ENCODE measurements at regions not wholly inside any gene's neighbourhood (a gene's known extent, or its start where the extent isn't known, plus 50 kb on each side); places are given as distances from the start of the nearest gene placed in this dataset.

DNA sequence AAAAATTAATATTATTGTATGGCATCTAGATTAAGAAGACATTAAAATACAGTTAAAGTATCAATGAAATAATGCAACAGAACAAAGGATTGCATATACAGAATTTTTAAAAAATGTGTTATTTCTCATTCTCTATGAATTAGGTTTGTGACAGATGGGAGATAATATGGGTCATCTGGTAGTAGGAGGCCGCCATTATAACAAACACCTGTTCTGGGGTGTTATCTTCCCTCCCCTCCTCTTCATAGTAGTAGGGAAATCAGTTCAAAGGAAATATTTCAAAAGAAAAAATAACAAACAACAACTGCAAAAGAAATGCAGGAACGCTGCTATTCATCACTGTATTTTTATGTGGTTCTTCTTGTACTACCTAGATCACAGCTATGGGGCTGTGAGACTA, 187.0 kb upstream of the ATP2B1 start:
- DNase-seq = no peak

GRCh38 chr12:89895101-89895500, 186.5 kb upstream of the ATP2B1 start:
- no peak for DNase-seq

- DNase-seq = no peak
These were observed 185.5 kb upstream of the ATP2B1 start for GRCh38 chr12:89893972-89894706.

DNA sequence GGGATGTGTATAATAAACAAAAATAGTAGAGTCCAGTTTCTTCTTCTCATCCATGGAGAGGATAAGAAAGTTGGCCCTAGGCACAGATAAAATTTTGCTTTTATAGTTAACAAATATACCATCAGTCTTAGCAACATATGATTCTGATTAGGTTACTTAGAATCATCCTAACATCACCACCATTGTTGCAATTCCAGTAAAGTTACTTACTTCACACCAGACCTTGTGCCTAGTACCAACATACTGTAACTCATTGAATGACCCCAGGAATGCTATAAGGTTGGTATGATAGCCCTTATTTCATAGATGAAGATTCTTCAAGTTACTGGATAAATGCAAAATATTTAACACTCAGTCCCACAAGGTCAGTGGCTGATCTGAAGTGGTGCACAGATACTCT, 183.8 kb upstream of the ATP2B1 start:
- DNase-seq = no peak

GRCh38 chr12:89891933-89892332, 183.3 kb upstream of the ATP2B1 start:
- no peak for DNase-seq

GRCh38 chr12:89890161-89890560, 181.5 kb upstream of the ATP2B1 start:
- DNase-seq = no peak

- no peak for DNase-seq
These were observed 180.4 kb upstream of the ATP2B1 start for GRCh38 chr12:89889062-89889461.

DNA sequence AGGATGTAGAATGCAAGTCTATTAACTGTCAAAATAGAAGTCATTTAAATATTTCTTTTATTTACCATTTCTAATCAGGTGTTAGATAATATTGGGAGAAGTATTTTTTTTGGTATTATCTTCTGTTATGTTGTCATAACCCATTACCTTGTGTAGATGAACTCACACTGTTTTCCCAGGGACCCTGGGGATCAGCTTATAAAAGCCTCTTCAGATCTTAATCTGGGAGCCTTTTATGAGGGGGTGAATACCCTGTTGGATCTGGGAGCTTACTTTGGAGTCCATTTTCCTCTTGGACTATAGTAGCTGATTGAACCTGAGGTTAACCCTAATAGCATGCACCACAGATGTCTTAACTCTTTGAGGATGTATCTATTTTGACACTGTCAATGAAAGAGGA, 176.3 kb upstream of the ATP2B1 start:
- no peak for DNase-seq

GRCh38 chr12:89884416-89884898, 175.8 kb upstream of the ATP2B1 start:
- no peak for DNase-seq

- no peak for DNase-seq
These were observed 175.2 kb upstream of the ATP2B1 start for GRCh38 chr12:89883630-89884389.

DNA sequence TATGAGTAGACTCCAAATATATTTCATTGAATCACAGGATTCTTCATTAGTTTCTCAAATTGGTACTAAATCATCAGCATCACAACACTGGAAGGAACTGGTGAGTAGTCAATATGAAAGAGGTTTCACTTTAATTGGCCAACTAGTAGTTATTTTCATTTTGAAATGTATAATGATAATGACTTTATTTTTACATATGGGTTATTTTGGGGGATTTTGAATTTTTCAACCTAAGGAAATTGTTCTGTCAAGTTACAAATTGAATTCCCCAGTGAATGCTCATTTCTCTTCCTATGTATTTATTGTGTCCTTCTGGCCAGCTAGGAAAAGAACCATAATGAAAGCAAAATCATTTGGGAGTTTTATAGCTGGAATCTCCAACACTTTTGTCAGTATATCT, 174.2 kb upstream of the ATP2B1 start:
- no peak for DNase-seq

GRCh38 chr12:89882050-89882449, 173.4 kb upstream of the ATP2B1 start:
- no peak for DNase-seq

GRCh38 chr12:89880690-89881350, 172.2 kb upstream of the ATP2B1 start:
- DNase-seq = no peak

- DNase-seq = no peak
These were observed 171.1 kb upstream of the ATP2B1 start for GRCh38 chr12:89879766-89880165.

- no peak for DNase-seq
These were observed 170.3 kb upstream of the ATP2B1 start for GRCh38 chr12:89878950-89879349.

DNA sequence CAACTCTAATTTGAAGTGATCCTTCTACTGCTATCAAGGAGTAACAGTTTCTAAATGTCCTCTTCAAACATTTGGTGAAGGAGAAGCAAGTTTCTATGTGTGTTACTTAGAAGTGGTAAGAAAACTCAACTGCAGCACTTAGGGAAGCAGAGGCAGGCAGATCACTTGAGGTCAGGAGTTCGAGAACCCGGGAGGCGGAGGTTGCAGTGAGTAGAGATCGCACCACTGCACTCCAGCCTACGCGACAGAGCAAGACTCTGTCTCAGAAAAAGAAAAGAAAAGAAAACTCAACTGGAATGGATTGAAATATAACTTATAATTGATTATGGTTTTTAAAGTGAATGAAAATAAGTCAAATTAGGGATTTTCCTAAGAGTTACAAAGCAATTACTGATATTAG, 169.7 kb upstream of the ATP2B1 start:
- DNase-seq = no peak

DNA sequence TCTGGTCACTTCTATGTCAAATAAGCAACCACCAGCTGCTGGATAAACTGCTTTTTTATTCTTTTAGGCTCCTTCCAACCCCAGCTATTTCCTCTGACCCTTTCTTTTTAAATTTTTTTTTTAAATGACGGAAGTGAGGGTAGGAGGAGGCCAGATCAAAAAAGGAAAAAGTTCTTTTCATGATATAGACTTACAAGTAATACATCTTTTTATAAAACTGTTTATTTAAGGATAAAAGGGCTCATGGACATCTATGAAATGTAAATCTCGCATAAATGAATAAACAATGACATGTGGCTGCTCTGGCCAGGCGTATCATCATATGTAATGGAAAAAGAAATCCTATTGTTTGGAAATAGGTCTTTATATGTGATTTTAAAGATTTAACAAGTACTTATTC, 169.0 kb upstream of the ATP2B1 start:
- no peak for DNase-seq

DNA sequence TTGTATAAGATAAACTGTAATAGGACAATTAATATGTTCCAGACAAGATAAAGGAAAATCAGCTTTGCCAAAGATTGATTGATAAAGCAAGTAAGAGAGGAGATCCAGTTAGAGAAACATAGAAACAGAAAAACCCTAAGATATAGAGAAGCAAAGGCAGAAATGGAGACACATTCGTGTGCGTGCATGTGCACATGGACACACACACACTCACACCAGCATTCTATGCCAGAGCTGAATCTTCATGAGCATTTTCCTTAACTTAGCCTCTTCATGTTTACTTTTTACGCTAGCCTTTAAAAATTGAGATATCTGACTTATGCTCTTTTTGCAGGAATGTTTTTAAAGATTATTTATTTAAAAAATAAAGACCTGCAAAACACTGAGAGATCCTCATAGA, 168.5 kb upstream of the ATP2B1 start:
- DNase-seq = no peak

- no peak for DNase-seq
These were observed 167.2 kb upstream of the ATP2B1 start for GRCh38 chr12:89875809-89876208.

DNA sequence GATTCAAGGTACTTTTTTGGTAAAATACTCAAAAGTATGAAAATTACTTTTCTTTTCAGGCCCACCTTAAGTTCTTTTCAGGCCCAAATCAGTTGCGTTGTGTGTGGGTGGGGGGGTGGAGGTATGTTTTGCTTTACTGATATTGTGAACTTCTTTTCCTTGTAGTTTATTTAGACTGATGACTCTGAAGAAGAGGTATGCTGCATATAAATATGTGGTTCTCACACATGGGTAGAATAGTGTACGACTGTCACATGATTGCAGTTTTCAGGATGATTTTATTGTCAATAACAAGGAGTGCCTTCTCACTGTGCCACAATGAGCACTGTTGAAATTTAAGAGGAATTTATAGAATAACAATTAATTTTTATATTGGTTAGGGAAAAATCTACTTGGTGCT, 166.6 kb upstream of the ATP2B1 start:
- DNase-seq = no peak

- DNase-seq = no peak
These were observed 165.5 kb upstream of the ATP2B1 start for GRCh38 chr12:89874146-89874545.

GRCh38 chr12:89873745-89874144, 165.1 kb upstream of the ATP2B1 start:
- no peak for DNase-seq

- no peak for DNase-seq
These were observed 164.4 kb upstream of the ATP2B1 start for GRCh38 chr12:89872922-89873630.

Measured in activated CD4-positive, alpha-beta T cell treated with anti-CD3 and anti-CD28 coated beads for 1 hour (primary cell).